AG10803 (cell line): ENCODE measurements at regions not wholly inside any gene's neighbourhood (a gene's known extent, or its start where the extent isn't known, plus 50 kb on each side); places are given as distances from the start of the nearest gene placed in this dataset.

ENCODE experiments used
- DNase-seq: peaks from one replicate; pipeline ENCODE4 v3.0.0; 2010; ENCODE audit warnings: low read depth
- H3K4me3 ChIP-seq: 2 replicates; pipeline ENCODE4 v1.5.1; 2011; ENCODE audit warnings: mild to moderate bottlenecking, low read length, control low read depth
- CTCF ChIP-seq: conservative IDR thresholded peaks from 2 replicates; pipeline ENCODE4 v1.5.1; 2011; ENCODE audit warnings: mild to moderate bottlenecking, low read length, control low read depth, inconsistent platforms

GRCh38 chr2:226320076-226320948 lies 479.3 kb downstream of the IRS1 start:
- no peak for DNase-seq
- H3K4me3 ChIP-seq: no peak overlapping the region
- no peak for TF ChIP-seq CTCF

- TF ChIP-seq CTCF: no peak
- DNase-seq: no peak
- no peak overlapping the region for H3K4me3 ChIP-seq
Observed at GRCh38 chr2:226317970-226318369, 481.6 kb downstream of the IRS1 start.

- H3K4me3 ChIP-seq: no peak overlapping the region
- no peak for TF ChIP-seq CTCF
- DNase-seq: no peak
Observed at GRCh38 chr2:226313060-226313459, 486.6 kb downstream of the IRS1 start.

GRCh38 chr2:226312155-226312554 lies 487.5 kb downstream of the IRS1 start:
- H3K4me3 ChIP-seq: no peak overlapping the region
- TF ChIP-seq CTCF: no peak
- no peak for DNase-seq

- peak; percentile 32 for DNase-seq
- no peak overlapping the region for H3K4me3 ChIP-seq
- no peak for TF ChIP-seq CTCF
Observed at GRCh38 chr2:226310146-226310545, 489.5 kb downstream of the IRS1 start.

GRCh38 chr2:226308986-226309385 lies 490.6 kb downstream of the IRS1 start:
- DNase-seq: peak; percentile 91
- H3K4me3 ChIP-seq: no peak overlapping the region
- no peak for TF ChIP-seq CTCF

GRCh38 chr2:226308323-226308680 lies 491.3 kb downstream of the IRS1 start:
- TF ChIP-seq CTCF: no peak
- H3K4me3 ChIP-seq: no peak overlapping the region
- no peak for DNase-seq
